Neural cell (in vitro differentiated cells): ENCODE measurements at regions not wholly inside any gene's neighbourhood (a gene's known extent, or its start where the extent isn't known, plus 50 kb on each side); places are given as distances from the start of the nearest gene placed in this dataset.

Source experiments
- POLR2AphosphoS5 ChIP-seq: IDR thresholded peaks from 2 replicates; pipeline ENCODE4 v1.6.1; 2012
- REST ChIP-seq: IDR thresholded peaks from 2 replicates; pipeline ENCODE4 v1.6.1; 2012; ENCODE audit warnings: borderline replicate concordance
- TF ChIP-seq, protein P1 (sequence below): fragments of 450-650 bp; IDR thresholded peaks from 2 replicates; pipeline ENCODE4 v1.5.1; 2014; ENCODE audit warnings: antibody characterized with exemption, mild to moderate bottlenecking, moderate library complexity; ENCODE audit not compliant: poor library complexity, severe bottlenecking

DNA sequence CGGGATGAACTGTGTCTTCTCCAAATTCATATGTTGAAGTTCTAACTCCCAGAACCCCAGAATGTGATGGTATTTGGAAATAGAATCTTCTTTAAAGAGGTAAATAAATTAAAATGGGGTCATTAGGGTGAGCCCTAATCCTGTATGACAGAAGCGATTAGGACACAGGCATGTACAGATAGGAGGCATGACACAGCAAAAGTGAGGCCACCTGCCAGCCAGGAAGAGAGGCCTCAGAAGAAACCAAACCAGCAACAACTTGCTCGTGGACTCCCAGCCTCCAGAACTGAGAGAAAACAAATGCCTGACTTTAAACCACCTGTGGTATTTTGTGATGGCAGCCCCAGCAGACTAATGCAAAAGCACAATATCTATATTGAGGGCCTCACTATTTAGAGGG lies 214.3 kb downstream of the NEBL start:
- TF ChIP-seq, protein P1, sequence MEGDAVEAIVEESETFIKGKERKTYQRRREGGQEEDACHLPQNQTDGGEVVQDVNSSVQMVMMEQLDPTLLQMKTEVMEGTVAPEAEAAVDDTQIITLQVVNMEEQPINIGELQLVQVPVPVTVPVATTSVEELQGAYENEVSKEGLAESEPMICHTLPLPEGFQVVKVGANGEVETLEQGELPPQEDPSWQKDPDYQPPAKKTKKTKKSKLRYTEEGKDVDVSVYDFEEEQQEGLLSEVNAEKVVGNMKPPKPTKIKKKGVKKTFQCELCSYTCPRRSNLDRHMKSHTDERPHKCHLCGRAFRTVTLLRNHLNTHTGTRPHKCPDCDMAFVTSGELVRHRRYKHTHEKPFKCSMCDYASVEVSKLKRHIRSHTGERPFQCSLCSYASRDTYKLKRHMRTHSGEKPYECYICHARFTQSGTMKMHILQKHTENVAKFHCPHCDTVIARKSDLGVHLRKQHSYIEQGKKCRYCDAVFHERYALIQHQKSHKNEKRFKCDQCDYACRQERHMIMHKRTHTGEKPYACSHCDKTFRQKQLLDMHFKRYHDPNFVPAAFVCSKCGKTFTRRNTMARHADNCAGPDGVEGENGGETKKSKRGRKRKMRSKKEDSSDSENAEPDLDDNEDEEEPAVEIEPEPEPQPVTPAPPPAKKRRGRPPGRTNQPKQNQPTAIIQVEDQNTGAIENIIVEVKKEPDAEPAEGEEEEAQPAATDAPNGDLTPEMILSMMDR, result no peak
- TF ChIP-seq POLR2AphosphoS5 (no peak), REST (no peak)
